ENCODE measurements at regions not wholly inside any gene's neighbourhood (a gene's known extent, or its start where the extent isn't known, plus 50 kb on each side); places are given as distances from the start of the nearest gene placed in this dataset.

DNA sequence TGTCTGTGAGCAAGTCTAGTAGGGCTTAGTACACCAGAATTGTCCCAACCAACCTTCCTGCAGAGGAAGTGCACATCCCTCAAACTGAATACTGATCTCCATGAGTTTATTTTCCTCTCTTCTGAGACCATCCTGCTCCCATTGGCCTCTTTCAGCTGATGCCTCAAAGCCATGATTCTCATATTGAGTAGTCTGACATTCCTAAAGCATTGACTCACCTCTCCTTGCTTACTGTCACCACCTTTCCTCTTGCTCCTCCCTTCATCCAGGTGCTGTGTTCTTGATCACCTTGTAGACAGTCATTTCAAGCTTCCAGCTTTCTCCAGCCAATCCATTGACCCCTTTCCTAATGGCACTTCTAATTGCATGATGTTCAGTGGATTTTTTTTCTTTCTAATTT is 583.7 kb upstream of the USP15 start (continued):
- TF ChIP-seq NRF1 (IDR thresholded peaks at IDR 0.05; ENCODE audit: low read depth, low read length): no peak
- no peak for TF ChIP-seq SRF (IDR thresholded peaks at IDR 0.05; ENCODE audit: low read depth, low read length)
- TF ChIP-seq CHD2 (IDR thresholded peaks at IDR 0.05; ENCODE audit: low read length): no peak
- TF ChIP-seq CTBP2 (IDR thresholded peaks at IDR 0.05; ENCODE audit: borderline replicate concordance, insufficient read depth, insufficient read length, low read length): no peak
- no peak for TF ChIP-seq NANOG (IDR thresholded peaks at IDR 0.05; ENCODE audit: insufficient read depth, low read depth, low read length, poor library complexity, severe bottlenecking)
